GM18907 (cell line): ENCODE measurements at regions not wholly inside any gene's neighbourhood (a gene's known extent, or its start where the extent isn't known, plus 50 kb on each side); places are given as distances from the start of the nearest gene placed in this dataset.

Experiments used
- ATAC-seq: cut with Tn5 transposase; IDR thresholded peaks from one replicate; pipeline ENCODE4 v1.9.1; 2021; ENCODE audit warnings: mild to moderate bottlenecking, moderate library complexity; ENCODE audit not compliant: unreplicated experiment

DNA sequence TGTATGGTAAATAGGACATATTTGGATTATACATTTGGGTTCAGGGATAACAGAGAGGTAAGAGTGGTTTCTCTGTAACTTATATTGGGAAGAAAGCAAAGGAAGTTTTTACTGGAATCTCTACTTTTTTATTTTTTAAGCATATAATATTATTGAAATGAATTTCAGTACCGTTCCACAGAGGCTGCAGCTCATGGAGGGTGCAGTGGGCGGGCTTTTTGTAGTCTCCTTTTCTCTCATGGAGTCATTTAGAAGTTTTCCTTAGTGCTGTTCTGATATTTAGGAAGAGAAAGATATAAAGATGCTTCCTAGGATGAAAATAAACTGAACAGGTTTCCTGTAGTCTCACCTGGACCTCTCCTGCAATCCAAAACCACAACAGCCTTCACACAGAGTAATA is 1153.3 kb upstream of the TMEFF2 start:
- no peak for ATAC-seq

DNA sequence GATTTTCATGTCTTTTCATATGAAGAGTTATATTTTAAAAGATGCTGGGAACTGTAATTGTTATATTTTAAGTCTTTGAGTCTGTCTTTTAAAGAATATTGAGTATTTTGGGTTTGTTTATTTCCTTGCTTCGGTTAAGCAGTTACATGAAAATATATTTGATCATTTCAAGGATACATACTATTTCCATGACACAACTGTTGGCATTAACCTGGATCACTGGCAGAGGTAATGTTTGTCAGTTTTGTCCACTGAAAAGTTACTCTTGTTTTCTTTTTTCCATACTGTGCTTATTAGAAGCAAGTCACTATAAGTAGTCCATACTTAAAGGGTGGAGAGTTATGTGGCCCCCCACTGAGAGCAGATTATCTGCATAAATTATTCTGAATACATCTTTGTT is 1142.0 kb upstream of the TMEFF2 start:
- ATAC-seq = no peak

DNA sequence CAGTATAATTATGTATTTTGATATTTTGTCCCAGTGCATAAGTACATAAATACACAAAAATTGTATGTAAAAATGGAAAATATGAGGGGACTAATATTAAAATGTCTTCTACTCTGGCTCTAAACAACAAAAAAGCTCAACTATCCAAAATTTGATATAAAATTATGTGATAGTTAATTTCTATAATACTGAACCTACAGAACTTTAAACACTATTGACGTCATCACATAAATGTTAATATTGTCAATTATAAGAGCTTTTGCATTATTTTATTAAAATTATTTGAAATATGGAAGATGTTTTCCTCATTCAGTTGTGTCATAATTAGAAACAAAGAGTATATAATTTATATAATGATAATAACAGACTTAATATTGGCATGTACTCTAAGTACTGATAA is 1139.7 kb upstream of the TMEFF2 start:
- ATAC-seq = no peak

DNA sequence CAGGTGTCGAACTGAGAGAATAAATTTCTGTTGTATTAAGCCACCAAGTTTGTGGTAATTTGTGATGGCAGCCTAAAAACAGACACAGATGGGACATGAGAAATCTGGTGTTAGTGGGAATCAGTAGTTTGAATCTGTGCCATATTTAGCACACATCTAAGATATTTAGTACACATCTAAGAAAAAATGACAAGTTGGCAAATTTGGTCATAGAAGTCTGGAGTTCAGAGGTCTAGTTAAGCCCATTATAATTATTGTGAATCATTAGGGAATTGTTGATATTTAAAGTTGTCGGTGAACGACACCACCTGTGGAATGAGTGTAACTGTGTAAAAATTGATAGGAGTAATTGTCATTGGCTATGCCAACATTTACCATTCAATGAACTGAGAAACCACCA is 1138.8 kb upstream of the TMEFF2 start:
- ATAC-seq = no peak

DNA sequence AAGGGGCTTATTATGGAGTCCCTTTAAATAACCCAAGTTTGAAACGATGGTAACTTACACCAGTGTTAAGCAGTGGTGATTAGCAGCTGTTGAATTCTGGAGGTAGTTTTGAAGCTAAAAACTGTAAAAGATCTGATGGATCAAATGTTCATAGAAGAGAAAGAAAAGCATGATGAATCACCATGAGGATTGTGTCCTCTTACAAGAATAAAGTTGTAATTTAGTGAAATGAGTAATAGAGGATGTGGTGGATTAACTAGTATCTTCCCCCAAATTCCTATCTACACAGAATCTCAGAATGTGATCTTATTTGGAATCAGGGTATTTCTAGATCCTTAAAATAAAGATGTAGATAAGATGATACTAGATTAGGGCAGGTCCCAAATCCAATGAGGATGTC is 1138.2 kb upstream of the TMEFF2 start:
- no peak for ATAC-seq

DNA sequence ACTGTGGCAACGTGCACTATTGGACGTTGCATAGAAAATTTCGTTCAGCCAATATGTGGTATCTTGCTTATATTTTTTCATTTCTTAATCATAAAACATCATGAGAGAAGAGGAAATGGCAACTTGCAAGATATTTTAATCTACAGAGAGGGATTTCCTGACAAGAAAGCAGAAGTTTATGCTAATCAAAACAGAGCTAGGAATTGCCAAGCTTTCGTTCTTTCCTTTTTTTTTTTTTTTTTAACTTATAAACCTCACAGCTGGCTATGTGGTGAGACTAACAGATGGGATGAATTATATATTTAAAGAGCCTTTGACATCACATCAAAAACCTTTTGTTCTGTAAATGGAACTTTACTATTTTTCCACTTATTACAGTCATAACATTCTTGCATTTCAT is 1136.9 kb upstream of the TMEFF2 start:
- no peak for ATAC-seq

DNA sequence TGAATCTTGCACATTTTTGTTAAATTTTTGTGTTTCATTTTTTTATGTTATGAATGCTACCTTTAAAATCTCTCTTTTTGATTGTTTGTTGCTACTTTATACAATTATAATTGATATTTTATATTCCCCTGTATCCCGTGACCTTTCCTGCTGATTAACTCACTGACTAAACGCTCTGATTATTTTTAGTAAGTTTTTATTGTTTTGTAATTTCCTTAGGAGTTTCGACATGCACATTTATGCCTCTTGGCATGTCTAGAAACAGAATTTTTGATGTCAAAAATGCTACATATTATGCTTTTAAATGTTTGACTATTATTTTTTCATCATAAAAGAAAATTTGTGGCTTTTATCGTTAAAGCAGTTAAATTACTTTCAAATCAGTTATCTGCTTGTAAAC is 1131.6 kb upstream of the TMEFF2 start:
- ATAC-seq = no peak

DNA sequence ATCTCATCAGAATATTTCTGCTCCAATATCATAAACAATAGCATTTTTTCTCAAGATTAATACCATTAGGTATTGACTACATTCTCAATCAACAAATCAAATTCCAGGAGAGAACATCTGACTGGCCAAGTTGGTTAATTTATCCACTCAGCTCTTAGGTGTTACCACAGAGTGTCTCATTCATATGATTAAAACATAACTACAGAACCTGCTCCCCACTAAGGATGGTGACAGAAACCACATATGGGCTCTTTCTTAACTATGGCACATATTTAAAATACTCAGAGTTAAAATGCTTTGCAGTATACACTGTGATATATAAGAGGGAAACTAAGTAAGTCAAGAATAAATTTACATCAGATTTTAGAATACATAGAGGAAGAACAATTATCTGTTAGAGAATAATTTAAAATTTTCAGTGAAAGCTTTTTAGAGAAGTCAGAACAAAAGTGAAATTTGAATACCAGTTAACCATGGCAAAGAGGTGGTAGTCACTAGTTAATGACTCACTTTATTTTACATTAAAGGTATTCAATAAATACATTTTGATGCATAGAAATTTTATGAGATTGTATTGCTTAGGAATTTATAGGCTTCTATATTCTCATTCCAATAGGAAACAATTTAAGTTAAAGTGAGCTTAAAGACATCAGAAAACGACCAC is 1120.8 kb upstream of the TMEFF2 start:
- peak; percentile 88 for ATAC-seq

DNA sequence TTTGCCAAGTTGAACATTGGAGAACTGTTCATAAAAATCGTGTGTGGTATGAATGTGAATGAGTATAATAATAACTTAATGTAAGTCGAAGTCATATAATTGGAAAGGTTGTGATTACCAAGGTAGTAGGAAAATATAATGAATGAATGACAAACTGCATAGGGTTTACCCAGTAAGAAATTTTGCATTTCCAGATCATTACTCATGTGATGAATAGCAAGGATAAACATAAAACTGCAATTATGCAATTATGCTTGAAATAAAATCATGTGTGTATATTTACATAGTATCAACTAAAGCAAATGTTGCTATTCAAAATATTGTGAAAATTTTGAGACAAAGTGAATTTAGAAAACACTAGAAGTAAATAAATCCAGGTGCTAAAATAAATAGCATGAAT is 1108.7 kb upstream of the TMEFF2 start:
- ATAC-seq = no peak

DNA sequence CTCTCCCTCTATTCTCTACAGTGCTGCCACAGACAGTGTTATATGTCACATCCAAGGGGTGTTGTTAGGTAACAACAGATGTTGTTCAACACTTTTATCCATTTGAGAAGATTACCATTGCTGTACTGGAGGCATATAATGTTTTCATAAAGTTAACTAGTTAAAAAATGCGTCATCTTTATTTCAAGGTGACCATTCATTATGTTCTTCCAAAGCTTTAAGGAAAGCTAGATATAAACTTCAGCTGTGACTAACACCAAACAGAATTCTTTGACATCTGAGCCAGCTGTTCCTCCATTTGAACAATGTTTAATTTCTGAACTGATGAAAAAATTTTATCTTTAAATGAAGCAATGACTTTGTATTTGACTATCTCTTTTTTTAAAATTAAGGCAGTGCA is 1099.6 kb upstream of the TMEFF2 start:
- no peak for ATAC-seq

DNA sequence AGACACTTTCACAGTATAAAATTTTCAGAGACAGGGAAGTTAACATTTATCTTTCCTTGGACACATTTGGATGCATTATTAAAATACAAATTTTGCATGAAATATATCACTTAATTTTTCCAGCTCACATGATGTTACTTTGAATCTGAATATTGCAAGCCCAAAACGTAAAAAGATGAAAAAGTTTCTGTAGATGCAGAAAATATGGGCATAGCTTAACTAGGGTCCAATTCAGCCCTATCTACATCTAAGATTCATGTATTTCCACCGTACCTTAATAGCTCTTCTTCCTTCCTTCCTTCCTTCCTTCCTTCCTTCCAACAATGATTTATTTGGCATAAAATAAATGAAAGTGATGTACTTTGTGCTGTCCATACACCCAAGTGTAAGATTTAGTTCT is 1084.6 kb upstream of the TMEFF2 start:
- no peak for ATAC-seq

DNA sequence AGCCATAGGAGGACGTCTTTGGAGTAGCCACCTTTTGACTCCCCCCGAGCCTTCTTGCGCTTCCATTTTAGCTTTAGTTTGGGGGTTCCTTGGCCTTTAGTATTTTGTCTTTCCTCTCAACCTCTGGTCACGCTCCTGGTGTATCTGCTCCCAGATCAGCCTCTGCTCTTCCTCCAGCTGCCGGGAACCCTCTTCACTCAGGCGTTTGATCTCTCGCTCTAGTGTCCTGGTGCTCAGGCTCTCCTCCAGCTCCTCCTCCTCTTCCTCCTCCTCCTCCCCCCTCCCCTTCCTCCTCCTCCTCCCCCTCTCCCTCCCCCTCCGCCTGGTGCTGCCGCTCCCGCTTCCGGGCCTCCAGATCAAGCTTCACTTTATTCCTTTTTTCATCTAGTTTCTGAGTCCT is 1082.3 kb upstream of the TMEFF2 start:
- no peak for ATAC-seq

DNA sequence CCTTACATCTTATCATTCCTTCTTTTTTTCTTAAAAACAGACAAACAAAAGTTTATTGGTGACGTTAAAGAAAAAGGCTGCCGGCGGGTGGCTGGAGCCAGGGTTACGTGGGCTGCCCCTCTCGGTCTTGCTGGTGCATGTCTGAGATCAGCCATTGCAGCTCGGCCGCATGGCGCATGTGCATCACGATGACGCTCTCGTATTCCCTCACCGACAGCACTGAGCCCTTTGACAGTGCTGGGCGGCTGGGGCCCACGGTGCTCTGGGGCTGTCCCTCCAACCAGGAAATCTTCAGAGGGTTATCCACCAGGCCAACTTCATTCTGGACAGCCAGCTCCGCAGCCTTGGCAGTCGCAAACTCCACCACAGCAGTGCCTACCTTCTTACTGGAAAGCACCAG is 1081.8 kb upstream of the TMEFF2 start:
- ATAC-seq = no peak

DNA sequence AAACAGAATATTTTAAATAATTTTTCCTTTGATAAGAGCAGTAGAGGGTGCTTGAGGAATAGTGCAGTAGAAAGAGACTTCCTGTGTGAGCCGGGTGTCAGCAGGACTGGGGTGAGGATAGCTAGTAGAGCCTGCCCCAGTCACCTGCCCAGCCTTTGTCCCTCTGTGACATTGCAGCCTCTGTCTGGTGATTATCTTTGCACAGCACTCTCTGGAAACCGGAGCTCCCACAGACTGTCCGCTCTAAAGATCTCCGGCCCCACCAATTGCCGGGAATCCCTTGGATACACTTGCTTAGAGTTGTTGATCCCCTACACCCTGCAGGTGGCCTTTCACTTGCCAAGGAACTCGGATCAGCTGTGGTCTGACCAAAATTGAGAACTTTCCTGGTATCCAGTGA is 1081.3 kb upstream of the TMEFF2 start:
- ATAC-seq = no peak

DNA sequence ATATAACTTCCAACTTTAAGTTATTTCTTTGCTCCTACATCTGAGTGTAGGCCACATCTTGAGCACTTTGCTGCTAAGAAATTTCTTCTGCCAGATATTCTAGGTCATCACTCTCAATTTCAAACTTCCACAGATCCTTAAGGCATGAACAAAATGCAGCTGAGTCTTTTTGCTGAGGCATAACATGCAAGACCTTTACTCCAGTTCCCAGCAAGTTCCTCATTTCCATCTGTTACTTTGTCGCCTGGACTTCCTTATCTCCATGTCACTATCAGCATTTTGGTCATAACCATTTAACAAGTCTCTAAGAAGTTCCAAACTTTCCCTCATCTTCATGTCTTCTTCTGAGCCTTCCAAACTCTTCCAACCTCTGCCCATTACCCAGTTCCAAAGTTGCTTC is 1077.3 kb upstream of the TMEFF2 start:
- ATAC-seq = no peak

DNA sequence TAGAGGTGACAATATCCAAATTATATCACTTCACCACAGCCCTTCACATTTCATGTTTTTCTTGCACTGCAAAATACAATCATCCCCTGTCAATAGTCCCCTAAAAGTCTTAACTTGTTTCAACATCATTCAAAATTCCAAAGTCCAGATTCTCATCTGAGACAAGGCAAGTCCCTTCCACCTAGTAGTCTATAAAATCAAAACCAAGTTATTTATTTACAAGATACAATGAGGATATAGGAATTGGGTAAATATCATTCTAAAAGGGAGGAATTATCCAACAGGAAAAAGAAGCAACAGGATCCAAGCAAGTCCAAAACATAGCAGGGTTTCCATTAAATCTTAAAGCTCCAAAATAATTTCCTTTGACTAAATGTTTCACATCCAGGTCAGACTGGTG is 1076.1 kb upstream of the TMEFF2 start:
- no peak for ATAC-seq

DNA sequence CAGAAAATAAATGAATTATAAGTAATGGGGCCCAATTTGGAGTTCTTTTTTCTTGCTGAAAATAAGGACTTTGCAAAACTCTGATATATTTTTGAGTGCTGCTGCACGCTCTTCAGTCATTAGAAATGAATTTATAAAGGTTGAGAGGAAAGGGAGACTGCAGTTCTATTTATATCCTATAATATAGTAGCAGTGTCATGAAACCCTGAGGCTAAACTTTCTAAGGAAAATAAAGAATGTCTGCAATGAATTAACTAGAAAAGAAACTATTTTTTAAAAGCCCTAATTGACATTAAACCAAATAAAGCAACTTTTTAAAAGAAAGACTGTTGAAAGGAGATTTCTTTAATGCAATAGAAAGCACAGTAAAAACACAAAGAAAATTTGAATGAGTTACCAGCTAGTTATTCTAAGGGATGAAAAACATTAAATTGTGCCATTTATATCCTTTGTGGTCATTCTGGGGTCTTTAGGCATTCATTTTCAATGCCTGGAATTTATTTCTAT is 1072.8 kb upstream of the TMEFF2 start:
- no peak for ATAC-seq

DNA sequence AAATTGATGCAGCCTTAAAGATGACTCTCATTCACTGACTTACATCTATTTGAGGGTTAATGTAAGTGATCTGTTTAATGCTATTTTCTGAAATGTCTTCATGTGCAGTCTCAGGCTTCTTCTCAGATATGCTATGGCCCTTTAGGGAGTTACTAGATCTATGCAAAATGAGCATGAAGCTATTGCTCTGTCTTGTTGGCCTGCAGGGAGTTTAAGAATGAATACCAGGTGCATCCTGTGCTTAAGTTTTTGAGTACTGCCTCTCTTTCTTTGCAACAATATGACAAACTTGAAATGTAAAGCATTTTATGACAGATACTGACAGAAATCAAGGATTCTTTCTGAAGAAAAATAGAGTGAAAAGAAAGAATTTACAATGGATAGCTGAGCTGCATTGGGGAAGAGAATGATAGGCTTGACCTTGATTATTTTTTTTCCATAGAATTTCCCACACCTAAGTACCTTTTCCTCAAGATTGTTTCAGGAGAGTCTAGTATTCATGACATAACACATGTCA is 1058.3 kb upstream of the TMEFF2 start:
- no peak for ATAC-seq

DNA sequence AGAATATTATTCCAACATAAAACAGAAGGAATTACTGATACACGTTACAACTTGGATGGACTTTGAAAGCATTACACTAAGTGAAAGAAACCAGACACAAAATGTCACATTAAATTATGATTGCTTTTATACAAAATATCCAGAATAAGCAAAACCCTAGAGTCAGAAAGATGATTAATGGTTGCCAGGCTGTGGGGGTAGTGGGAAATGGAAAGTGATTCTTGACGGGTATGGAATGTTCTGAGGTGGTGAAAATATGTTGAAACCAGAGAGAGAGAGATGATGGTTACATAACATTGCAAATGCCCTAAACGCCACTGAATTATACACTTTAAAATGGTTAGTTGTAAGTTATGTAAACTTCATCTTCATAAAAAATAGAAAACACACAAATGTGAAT is 1057.2 kb upstream of the TMEFF2 start:
- no peak for ATAC-seq

DNA sequence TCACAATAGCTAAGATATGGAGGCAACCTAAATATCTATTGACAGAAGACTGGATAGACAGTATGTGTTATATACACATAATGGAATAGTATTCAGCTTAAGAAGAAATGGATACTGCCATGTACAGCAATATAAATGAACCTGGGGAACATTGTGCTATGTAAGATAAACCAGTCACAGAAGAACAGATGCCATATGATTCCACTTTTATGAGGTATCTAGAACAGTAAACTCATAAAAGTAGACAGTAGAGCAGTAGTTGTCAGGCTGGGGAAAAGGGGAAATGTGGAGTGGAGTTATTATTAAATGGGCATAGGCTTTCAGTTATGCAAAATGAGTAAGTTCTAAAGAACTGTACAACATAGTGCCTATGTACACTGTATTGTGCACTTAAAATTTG is 1055.7 kb upstream of the TMEFF2 start:
- no peak for ATAC-seq

DNA sequence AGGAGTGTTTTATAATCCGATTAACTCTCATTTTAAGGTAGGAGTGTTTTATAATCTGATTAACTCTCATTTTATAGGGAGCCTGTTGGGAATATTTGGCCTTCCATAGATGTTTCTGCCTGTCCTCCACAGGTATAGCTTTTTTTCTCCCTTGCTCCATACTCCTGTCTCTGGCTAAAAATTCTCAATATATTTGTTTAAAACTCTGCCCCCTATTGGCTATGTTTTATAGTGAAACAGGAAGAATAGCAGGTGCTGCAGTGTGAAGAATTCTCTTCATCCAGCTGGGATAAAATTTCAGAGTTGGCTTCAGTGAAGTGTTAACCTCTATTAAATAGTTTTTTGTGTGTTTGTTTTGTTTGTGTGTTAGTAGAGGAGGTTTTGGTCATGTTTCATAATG is 1046.0 kb upstream of the TMEFF2 start:
- ATAC-seq = peak; percentile 61

DNA sequence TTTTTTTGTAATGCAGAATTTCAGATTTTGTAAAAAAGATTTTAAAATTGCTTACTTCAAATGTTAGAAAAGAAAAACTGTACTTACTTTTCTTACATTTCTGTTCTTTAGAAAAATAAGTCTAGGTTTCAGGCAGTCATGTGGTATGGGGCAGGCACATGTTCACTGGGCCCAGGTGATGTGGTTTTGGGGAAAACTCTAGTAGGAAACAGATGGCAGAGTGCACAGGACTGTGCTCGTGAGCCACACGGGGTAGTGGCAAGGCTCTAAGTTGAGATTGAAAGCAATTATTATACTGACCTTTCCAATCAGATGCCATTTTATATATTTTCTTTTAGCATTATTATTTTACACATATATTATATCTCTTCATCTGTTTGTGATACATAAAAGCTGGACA is 1036.9 kb upstream of the TMEFF2 start:
- no peak for ATAC-seq

DNA sequence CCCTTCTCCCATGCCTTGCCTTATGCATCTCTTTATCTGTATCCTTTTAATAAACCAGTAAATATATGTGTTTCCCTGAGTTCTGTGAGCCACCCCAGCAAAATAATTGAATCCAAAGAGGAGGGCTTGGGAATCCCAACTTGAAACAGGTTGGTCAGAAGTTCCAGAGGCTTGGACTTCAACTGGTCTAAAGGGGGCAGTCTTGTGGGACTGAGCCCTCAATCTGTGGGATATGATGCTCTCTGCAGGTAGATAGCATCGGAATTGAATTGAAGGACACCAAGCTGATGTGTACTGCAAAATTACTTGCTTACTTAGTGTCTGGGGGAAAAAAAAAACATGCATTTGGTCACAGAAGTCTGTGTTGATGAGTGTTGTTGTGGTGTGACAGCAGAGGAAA is 1033.5 kb upstream of the TMEFF2 start:
- ATAC-seq = no peak
